Mucosa of rectum (tissue), 2 donors: ENCODE measurements at regions not wholly inside any gene's neighbourhood (a gene's known extent, or its start where the extent isn't known, plus 50 kb on each side); places are given as distances from the start of the nearest gene placed in this dataset.

ENCODE experiments used
- H3K27ac ChIP-seq, 2 donors: one replicate each; pipeline ENCODE4 v1.7.0; 2013; ENCODE audit warnings: inconsistent platforms in 2 of 2, low read depth in 2 of 2, low read length in 2 of 2
- H3K27me3 ChIP-seq, 2 donors: one replicate each; pipeline ENCODE4 v1.7.0; 2013; ENCODE audit warnings: low read length in 2 of 2; ENCODE audit not compliant: control insufficient read depth in 2 of 2, insufficient read depth in 2 of 2
- H3K36me3 ChIP-seq, 2 donors: one replicate each; pipeline ENCODE4 v1.7.0; 2013; ENCODE audit warnings: low read length in 2 of 2; ENCODE audit not compliant: control insufficient read depth in 2 of 2, insufficient read depth in 2 of 2
- H3K4me1 ChIP-seq, 2 donors: one replicate each; pipeline ENCODE4 v1.7.0; 2013; ENCODE audit warnings: low read length in 2 of 2, mild to moderate bottlenecking in 1 of 2; ENCODE audit not compliant: control insufficient read depth in 2 of 2, insufficient read depth in 2 of 2
- H3K4me3 ChIP-seq, 2 donors: one replicate each; pipeline ENCODE4 v1.7.0; 2013; ENCODE audit warnings: low read length in 2 of 2
- H3K9ac ChIP-seq, 2 donors: one replicate each; pipeline ENCODE4 v1.7.0; 2013; ENCODE audit warnings: low read length in 2 of 2, low read depth in 1 of 2, mild to moderate bottlenecking in 1 of 2
- H3K9me3 ChIP-seq, 2 donors: one replicate each; pipeline ENCODE4 v1.7.0; 2013; ENCODE audit warnings: low read length in 2 of 2; ENCODE audit not compliant: control insufficient read depth in 2 of 2
- donor health status: healthy.
- donor health status: Normal muscosa, but diverticular disease.

- Histone ChIP-seq H3K4me3 (no peak overlapping the region), H3K27ac (no peak overlapping the region), H3K9ac (no peak overlapping the region), H3K9me3 (no peaks in the 10 kb centered on the region), H3K36me3 (no peaks in the 10 kb centered on the region), H3K4me1 (no peaks in the 10 kb centered on the region), H3K27me3 (no peaks in the 10 kb centered on the region)
Observed at GRCh38 chr2:221767106-221768012, 195.3 kb upstream of the EPHA4 start.

DNA sequence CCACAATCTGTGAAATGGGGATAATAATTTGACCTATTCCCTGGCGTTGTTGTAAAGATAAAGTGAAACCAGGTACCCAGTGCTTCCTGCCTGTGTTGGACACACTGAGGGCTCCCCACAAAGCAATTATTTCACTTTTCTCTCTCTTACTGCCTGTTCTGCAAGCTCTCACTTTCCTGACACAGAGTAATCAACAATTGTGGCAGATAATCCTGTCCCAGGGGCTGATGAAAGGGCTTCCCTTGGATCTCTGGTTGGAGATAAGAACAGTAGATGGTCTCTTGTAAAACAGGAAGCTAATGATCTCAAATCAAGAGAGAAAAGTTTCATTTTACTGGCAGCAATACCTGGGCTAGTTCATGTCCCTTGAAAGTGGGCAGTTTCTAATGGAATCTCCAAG lies 190.4 kb upstream of the EPHA4 start:
- Histone ChIP-seq H3K9me3 (no peaks in the 10 kb centered on the region), H3K27ac (no peak overlapping the region), H3K27me3 (no peaks in the 10 kb centered on the region), H3K4me3 (no peak overlapping the region), H3K4me1 (no peaks in the 10 kb centered on the region), H3K9ac (no peak overlapping the region), H3K36me3 (no peaks in the 10 kb centered on the region)

DNA sequence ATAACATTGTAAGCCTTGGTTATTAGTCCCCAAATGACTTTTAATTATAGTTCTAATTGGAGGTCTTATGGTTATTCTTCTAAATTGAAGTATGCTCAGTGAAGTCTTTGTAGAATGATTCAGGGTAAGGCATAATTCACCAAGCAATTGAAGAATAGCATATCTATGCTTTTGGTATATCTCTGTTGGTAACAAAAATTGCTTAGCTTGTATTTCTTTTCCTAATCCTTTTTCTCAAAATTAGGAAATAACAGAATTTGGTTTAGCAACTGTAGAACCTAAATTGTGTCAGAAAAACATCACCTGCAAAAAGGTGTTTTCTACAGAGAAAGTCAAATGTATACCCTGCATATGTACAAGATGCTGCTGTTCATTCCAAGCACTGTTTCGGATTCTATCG lies 189.2 kb upstream of the EPHA4 start:
- Histone ChIP-seq H3K36me3 (no peaks in the 10 kb centered on the region), H3K27me3 (no peaks in the 10 kb centered on the region), H3K4me1 (no peaks in the 10 kb centered on the region), H3K4me3 (no peak overlapping the region), H3K9ac (no peak overlapping the region), H3K27ac (no peak overlapping the region), H3K9me3 (no peaks in the 10 kb centered on the region)

- H3K36me3 ChIP-seq = no peaks in the 10 kb centered on the region
- no peaks in the 10 kb centered on the region for H3K27me3 ChIP-seq
- H3K4me1 ChIP-seq = no peaks in the 10 kb centered on the region
- no peak overlapping the region for H3K9ac ChIP-seq
- H3K27ac ChIP-seq = no peak overlapping the region
- H3K9me3 ChIP-seq = no peaks in the 10 kb centered on the region
- no peak overlapping the region for H3K4me3 ChIP-seq
Observed at GRCh38 chr2:221758076-221758475, 186.0 kb upstream of the EPHA4 start.

GRCh38 chr2:221753401-221753800 lies 181.3 kb upstream of the EPHA4 start:
- Histone ChIP-seq H3K4me3 (no peak overlapping the region), H3K9ac (no peak overlapping the region), H3K36me3 (no peaks in the 10 kb centered on the region)

GRCh38 chr2:221752781-221753180 lies 180.7 kb upstream of the EPHA4 start:
- Histone ChIP-seq H3K27ac (no peak overlapping the region), H3K4me1 (no peaks in the 10 kb centered on the region), H3K27me3 (no peaks in the 10 kb centered on the region), H3K36me3 (no peaks in the 10 kb centered on the region), H3K9ac (no peak overlapping the region), H3K4me3 (no peak overlapping the region), H3K9me3 (no peaks in the 10 kb centered on the region)

More at GRCh38 chr2:221753401-221753800, 181.3 kb upstream of the EPHA4 start:
- H3K9me3 ChIP-seq = no peaks in the 10 kb centered on the region
- H3K4me1 ChIP-seq = no peaks in the 10 kb centered on the region
- H3K27me3 ChIP-seq = no peaks in the 10 kb centered on the region
- H3K27ac ChIP-seq = no peak overlapping the region

DNA sequence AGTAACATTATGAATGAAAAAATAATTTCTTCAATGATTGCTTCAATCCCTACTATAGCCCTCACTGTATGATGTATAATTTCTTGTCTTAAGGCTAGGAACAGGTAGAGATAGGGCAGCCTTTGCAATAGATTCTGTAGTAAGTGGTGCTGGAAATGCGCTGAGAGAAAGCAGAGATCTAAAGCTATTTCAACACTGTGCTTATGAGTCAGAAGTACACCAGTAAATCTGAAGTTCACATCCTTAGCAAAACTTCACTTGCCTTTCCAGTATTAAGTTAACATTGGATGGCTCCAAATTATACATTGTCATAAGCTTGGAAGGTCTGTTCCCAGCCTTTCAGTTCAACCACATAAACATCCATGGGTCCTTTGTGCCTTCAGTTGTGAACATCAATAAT lies 178.2 kb upstream of the EPHA4 start:
- H3K9ac ChIP-seq = no peak overlapping the region
- H3K36me3 ChIP-seq = no peaks in the 10 kb centered on the region
- no peak overlapping the region for H3K27ac ChIP-seq
- no peaks in the 10 kb centered on the region for H3K9me3 ChIP-seq
- no peaks in the 10 kb centered on the region for H3K4me1 ChIP-seq
- H3K27me3 ChIP-seq = no peaks in the 10 kb centered on the region
- no peak overlapping the region for H3K4me3 ChIP-seq

GRCh38 chr2:221747289-221747972 lies 175.3 kb upstream of the EPHA4 start:
- Histone ChIP-seq H3K4me3 (no peak overlapping the region), H3K9me3 (no peaks in the 10 kb centered on the region), H3K36me3 (no peaks in the 10 kb centered on the region), H3K27ac (no peak overlapping the region), H3K9ac (no peak overlapping the region), H3K27me3 (no peaks in the 10 kb centered on the region), H3K4me1 (no peaks in the 10 kb centered on the region)

DNA sequence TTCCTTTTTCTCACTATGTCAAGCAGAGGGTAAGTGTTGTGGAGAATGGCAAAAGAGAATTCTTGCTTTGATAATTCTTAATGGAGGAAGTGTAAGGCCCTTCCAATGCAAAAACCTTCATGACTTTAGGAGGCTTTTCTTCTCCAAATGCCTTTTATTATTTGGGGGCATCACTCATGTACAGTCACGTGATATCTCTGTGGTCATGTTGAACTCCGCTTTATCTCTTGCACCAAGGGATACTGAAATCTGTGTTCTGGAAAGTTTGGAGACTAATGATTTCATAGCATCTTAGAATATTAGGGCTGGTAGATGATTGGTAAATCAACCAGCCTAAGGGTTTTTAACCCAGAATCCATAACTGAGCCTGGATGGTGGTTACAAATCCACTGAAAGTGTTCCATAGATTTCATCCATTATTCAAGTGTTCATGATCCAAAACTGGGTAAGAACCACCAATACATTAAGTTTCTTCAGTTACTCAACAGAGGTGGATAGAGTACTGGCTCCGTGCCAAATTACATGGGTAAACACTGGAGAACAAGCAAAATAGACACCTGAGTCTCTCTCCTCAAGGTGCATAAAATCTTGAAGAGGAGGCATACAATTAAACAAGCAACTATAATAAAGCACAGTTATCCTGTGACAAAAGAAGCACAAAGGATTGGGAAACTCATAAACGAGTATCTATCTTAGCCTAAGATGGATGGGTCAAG lies 169.6 kb upstream of the EPHA4 start:
- Histone ChIP-seq H3K27me3 (no peaks in the 10 kb centered on the region), H3K36me3 (no peaks in the 10 kb centered on the region), H3K27ac (no peak overlapping the region), H3K4me3 (no peak overlapping the region), H3K4me1 (no peaks in the 10 kb centered on the region), H3K9ac (no peak overlapping the region), H3K9me3 (no peaks in the 10 kb centered on the region)
